ENCODE measurements at regions not wholly inside any gene's neighbourhood (a gene's known extent, or its start where the extent isn't known, plus 50 kb on each side); places are given as distances from the start of the nearest gene placed in this dataset.

GRCh38 chr2:2640371-2640770 lies 309.3 kb upstream of the MYT1L start:
- Histone ChIP-seq H3K27me3 (ENCODE audit: control insufficient read depth in 5 of 5, insufficient read depth in 4 of 5, low read length in 5 of 5) (peaks cover 0 to 25% (median 22%) of the 10 kb centered on the region in 5 donors), H3K36me3 (ENCODE audit: control insufficient read depth in 5 of 5, insufficient read depth in 5 of 5, low read length in 5 of 5) (no peaks in the 10 kb centered on the region), H3K4me3 (ENCODE audit: low read depth in 1 of 5, low read length in 5 of 5) (no peak overlapping the region), H3K4me1 (ENCODE audit: control insufficient read depth in 5 of 5, insufficient read depth in 5 of 5, low read length in 5 of 5) (no peaks in the 10 kb centered on the region), H3K9me3 (ENCODE audit: control insufficient read depth in 5 of 5, low read length in 5 of 5) (no peaks in the 10 kb centered on the region), H3K9ac (ENCODE audit: low read length in 5 of 5) (no peak overlapping the region), H3K27ac (ENCODE audit: low read depth, low read length) (no peak overlapping the region)

- H3K36me3 ChIP-seq (ENCODE audit: control insufficient read depth in 5 of 5, insufficient read depth in 5 of 5, low read length in 5 of 5), result no peaks in the 10 kb centered on the region
- H3K4me3 ChIP-seq (ENCODE audit: low read depth in 1 of 5, low read length in 5 of 5), result no peak overlapping the region
- H3K4me1 ChIP-seq (ENCODE audit: control insufficient read depth in 5 of 5, insufficient read depth in 5 of 5, low read length in 5 of 5), result no peaks in the 10 kb centered on the region
- H3K27me3 ChIP-seq (ENCODE audit: control insufficient read depth in 5 of 5, insufficient read depth in 4 of 5, low read length in 5 of 5), result peaks cover 0 to 21% (median 20%) of the 10 kb centered on the region in 5 donors
- no peak overlapping the region for H3K27ac ChIP-seq (ENCODE audit: low read depth, low read length)
- no peak overlapping the region for H3K9ac ChIP-seq (ENCODE audit: low read length in 5 of 5)
- H3K9me3 ChIP-seq (ENCODE audit: control insufficient read depth in 5 of 5, low read length in 5 of 5), result no peaks in the 10 kb centered on the region
Observed at GRCh38 chr2:2639251-2640139, 308.4 kb upstream of the MYT1L start.

- Histone ChIP-seq H3K9ac (ENCODE audit: low read length in 5 of 5) (no peak overlapping the region), H3K27me3 (ENCODE audit: control insufficient read depth in 5 of 5, insufficient read depth in 4 of 5, low read length in 5 of 5) (peaks cover 0 to 20% (median 17%) of the 10 kb centered on the region in 5 donors), H3K27ac (ENCODE audit: low read depth, low read length) (no peak overlapping the region), H3K4me3 (ENCODE audit: low read depth in 1 of 5, low read length in 5 of 5) (no peak overlapping the region), H3K9me3 (ENCODE audit: control insufficient read depth in 5 of 5, low read length in 5 of 5) (no peaks in the 10 kb centered on the region), H3K4me1 (ENCODE audit: control insufficient read depth in 5 of 5, insufficient read depth in 5 of 5, low read length in 5 of 5) (no peaks in the 10 kb centered on the region), H3K36me3 (ENCODE audit: control insufficient read depth in 5 of 5, insufficient read depth in 5 of 5, low read length in 5 of 5) (no peaks in the 10 kb centered on the region)
Observed at GRCh38 chr2:2638547-2639220, 307.6 kb upstream of the MYT1L start.

- Histone ChIP-seq H3K27me3 (ENCODE audit: control insufficient read depth in 5 of 5, insufficient read depth in 4 of 5, low read length in 5 of 5) (peaks cover 0 to 16% (median 13%) of the 10 kb centered on the region in 5 donors), H3K4me3 (ENCODE audit: low read depth in 1 of 5, low read length in 5 of 5) (no peak overlapping the region), H3K9ac (ENCODE audit: low read length in 5 of 5) (no peak overlapping the region), H3K4me1 (ENCODE audit: control insufficient read depth in 5 of 5, insufficient read depth in 5 of 5, low read length in 5 of 5) (no peaks in the 10 kb centered on the region), H3K36me3 (ENCODE audit: control insufficient read depth in 5 of 5, insufficient read depth in 5 of 5, low read length in 5 of 5) (no peaks in the 10 kb centered on the region), H3K27ac (ENCODE audit: low read depth, low read length) (no peak overlapping the region), H3K9me3 (ENCODE audit: control insufficient read depth in 5 of 5, low read length in 5 of 5) (no peaks in the 10 kb centered on the region)
Observed at GRCh38 chr2:2636813-2637212, 305.7 kb upstream of the MYT1L start.

GRCh38 chr2:2635025-2635528 lies 304.0 kb upstream of the MYT1L start:
- Histone ChIP-seq H3K9me3 (ENCODE audit: control insufficient read depth in 5 of 5, low read length in 5 of 5) (no peaks in the 10 kb centered on the region), H3K36me3 (ENCODE audit: control insufficient read depth in 5 of 5, insufficient read depth in 5 of 5, low read length in 5 of 5) (no peaks in the 10 kb centered on the region), H3K27ac (ENCODE audit: low read depth, low read length) (no peak overlapping the region), H3K27me3 (ENCODE audit: control insufficient read depth in 5 of 5, insufficient read depth in 4 of 5, low read length in 5 of 5) (peaks cover 0 to 16% (median 7%) of the 10 kb centered on the region in 5 donors), H3K4me1 (ENCODE audit: control insufficient read depth in 5 of 5, insufficient read depth in 5 of 5, low read length in 5 of 5) (no peaks in the 10 kb centered on the region), H3K4me3 (ENCODE audit: low read depth in 1 of 5, low read length in 5 of 5) (no peak overlapping the region), H3K9ac (ENCODE audit: low read length in 5 of 5) (no peak overlapping the region)

GRCh38 chr2:2633017-2633416 lies 301.9 kb upstream of the MYT1L start:
- no peaks in the 10 kb centered on the region for H3K4me1 ChIP-seq (ENCODE audit: control insufficient read depth in 5 of 5, insufficient read depth in 5 of 5, low read length in 5 of 5)
- no peaks in the 10 kb centered on the region for H3K36me3 ChIP-seq (ENCODE audit: control insufficient read depth in 5 of 5, insufficient read depth in 5 of 5, low read length in 5 of 5)
- no peak overlapping the region for H3K9ac ChIP-seq (ENCODE audit: low read length in 5 of 5)
- H3K9me3 ChIP-seq (ENCODE audit: control insufficient read depth in 5 of 5, low read length in 5 of 5), result no peaks in the 10 kb centered on the region
- H3K27me3 ChIP-seq (ENCODE audit: control insufficient read depth in 5 of 5, insufficient read depth in 4 of 5, low read length in 5 of 5), result peaks cover 0 to 5% (median 2%) of the 10 kb centered on the region in 5 donors
- no peak overlapping the region for H3K27ac ChIP-seq (ENCODE audit: low read depth, low read length)
- H3K4me3 ChIP-seq (ENCODE audit: low read depth in 1 of 5, low read length in 5 of 5), result no peak overlapping the region

- no peak overlapping the region for H3K4me3 ChIP-seq (ENCODE audit: low read depth in 1 of 5, low read length in 5 of 5)
- no peaks in the 10 kb centered on the region for H3K36me3 ChIP-seq (ENCODE audit: control insufficient read depth in 5 of 5, insufficient read depth in 5 of 5, low read length in 5 of 5)
- H3K9me3 ChIP-seq (ENCODE audit: control insufficient read depth in 5 of 5, low read length in 5 of 5), result peaks cover 3 to 9% (median 7%) of the 10 kb centered on the region in 5 donors
- no peaks in the 10 kb centered on the region for H3K4me1 ChIP-seq (ENCODE audit: control insufficient read depth in 5 of 5, insufficient read depth in 5 of 5, low read length in 5 of 5)
- H3K9ac ChIP-seq (ENCODE audit: low read length in 5 of 5), result no peak overlapping the region
- peaks cover 0 to 4% (median 0%) of the 10 kb centered on the region in 5 donors for H3K27me3 ChIP-seq (ENCODE audit: control insufficient read depth in 5 of 5, insufficient read depth in 4 of 5, low read length in 5 of 5)
- H3K27ac ChIP-seq (ENCODE audit: low read depth, low read length), result no peak overlapping the region
Observed at GRCh38 chr2:2623939-2624338, 292.9 kb upstream of the MYT1L start.

- Histone ChIP-seq H3K27me3 (ENCODE audit: control insufficient read depth in 5 of 5, insufficient read depth in 4 of 5, low read length in 5 of 5) (peaks cover 0 to 4% (median 0%) of the 10 kb centered on the region in 5 donors), H3K4me3 (ENCODE audit: low read depth in 1 of 5, low read length in 5 of 5) (no peak overlapping the region), H3K9ac (ENCODE audit: low read length in 5 of 5) (no peak overlapping the region), H3K36me3 (ENCODE audit: control insufficient read depth in 5 of 5, insufficient read depth in 5 of 5, low read length in 5 of 5) (no peaks in the 10 kb centered on the region), H3K27ac (ENCODE audit: low read depth, low read length) (no peak overlapping the region), H3K4me1 (ENCODE audit: control insufficient read depth in 5 of 5, insufficient read depth in 5 of 5, low read length in 5 of 5) (no peaks in the 10 kb centered on the region), H3K9me3 (ENCODE audit: control insufficient read depth in 5 of 5, low read length in 5 of 5) (peaks cover 3 to 6% (median 5%) of the 10 kb centered on the region in 5 donors)
Observed at GRCh38 chr2:2621855-2622254, 290.8 kb upstream of the MYT1L start.

GRCh38 chr2:2620604-2621003 lies 289.5 kb upstream of the MYT1L start:
- no peak overlapping the region for H3K27ac ChIP-seq (ENCODE audit: low read depth, low read length)
- no peak overlapping the region for H3K9ac ChIP-seq (ENCODE audit: low read length in 5 of 5)

GRCh38 chr2:2619995-2620394 lies 288.9 kb upstream of the MYT1L start:
- Histone ChIP-seq H3K9ac (ENCODE audit: low read length in 5 of 5) (no peak overlapping the region), H3K9me3 (ENCODE audit: control insufficient read depth in 5 of 5, low read length in 5 of 5) (peaks cover 0 to 3% (median 1%) of the 10 kb centered on the region in 5 donors), H3K4me3 (ENCODE audit: low read depth in 1 of 5, low read length in 5 of 5) (no peak overlapping the region), H3K27me3 (ENCODE audit: control insufficient read depth in 5 of 5, insufficient read depth in 4 of 5, low read length in 5 of 5) (peaks cover 0 to 4% (median 0%) of the 10 kb centered on the region in 5 donors), H3K27ac (ENCODE audit: low read depth, low read length) (no peak overlapping the region), H3K36me3 (ENCODE audit: control insufficient read depth in 5 of 5, insufficient read depth in 5 of 5, low read length in 5 of 5) (no peaks in the 10 kb centered on the region), H3K4me1 (ENCODE audit: control insufficient read depth in 5 of 5, insufficient read depth in 5 of 5, low read length in 5 of 5) (no peaks in the 10 kb centered on the region)

More at GRCh38 chr2:2620604-2621003, 289.5 kb upstream of the MYT1L start:
- Histone ChIP-seq H3K36me3 (ENCODE audit: control insufficient read depth in 5 of 5, insufficient read depth in 5 of 5, low read length in 5 of 5) (no peaks in the 10 kb centered on the region), H3K27me3 (ENCODE audit: control insufficient read depth in 5 of 5, insufficient read depth in 4 of 5, low read length in 5 of 5) (peaks cover 0 to 4% (median 0%) of the 10 kb centered on the region in 5 donors), H3K9me3 (ENCODE audit: control insufficient read depth in 5 of 5, low read length in 5 of 5) (peaks cover 0 to 3% (median 3%) of the 10 kb centered on the region in 5 donors), H3K4me3 (ENCODE audit: low read depth in 1 of 5, low read length in 5 of 5) (no peak overlapping the region), H3K4me1 (ENCODE audit: control insufficient read depth in 5 of 5, insufficient read depth in 5 of 5, low read length in 5 of 5) (no peaks in the 10 kb centered on the region)
